Left lobe of liver (tissue), 2 donors: ENCODE measurements at regions not wholly inside any gene's neighbourhood (a gene's known extent, or its start where the extent isn't known, plus 50 kb on each side); places are given as distances from the start of the nearest gene placed in this dataset.

Experiments
- ATAC-seq: fragments of 200-7000 bp; cut with Tn5 transposase; one replicate; pipeline ENCODE4 v1.9.1; 2020; ENCODE audit warnings: mild to moderate bottlenecking, moderate library complexity
- DNase-seq: peaks from one replicate; pipeline ENCODE4 v3.0.0-alpha.2; 2020; ENCODE audit warnings: low spot score
- donor health status: DM: no; HTN: no; CAD: no; lungs with moderate emphysema.
- donor health status: DM: no; HTN: yes; CAD: no.

- no peak for DNase-seq
- no peak for ATAC-seq
Observed at GRCh38 chr20:52590100-52590499, 382.1 kb upstream of the TSHZ2 start.

GRCh38 chr20:52589251-52589812, 382.8 kb upstream of the TSHZ2 start:
- no peak for ATAC-seq
- DNase-seq = no peak

GRCh38 chr20:52586660-52587059, 385.5 kb upstream of the TSHZ2 start:
- no peak for DNase-seq
- no peak for ATAC-seq

GRCh38 chr20:52585333-52585732, 386.8 kb upstream of the TSHZ2 start:
- no peak for DNase-seq
- ATAC-seq = no peak

GRCh38 chr20:52578559-52578958, 387.0 kb upstream of the ZFP64 start:
- ATAC-seq (no peak), DNase-seq (no peak)

- ATAC-seq (no peak), DNase-seq (no peak)
Observed at GRCh38 chr20:52577696-52578095, 386.1 kb upstream of the ZFP64 start.

- DNase-seq = no peak
- no peak for ATAC-seq
Observed at GRCh38 chr20:52572687-52573086, 381.1 kb upstream of the ZFP64 start.

- no peak for ATAC-seq
- DNase-seq = no peak
Observed at GRCh38 chr20:52569201-52569600, 377.6 kb upstream of the ZFP64 start.

GRCh38 chr20:52565614-52566013, 374.0 kb upstream of the ZFP64 start:
- DNase-seq = no peak
- ATAC-seq = no peak

- no peak for ATAC-seq
- DNase-seq = no peak
Observed at GRCh38 chr20:52564594-52564993, 373.0 kb upstream of the ZFP64 start.

- ATAC-seq (no peak), DNase-seq (no peak)
Observed at GRCh38 chr20:52552181-52552872, 360.7 kb upstream of the ZFP64 start.

- DNase-seq = no peak
- ATAC-seq = no peak
Observed at GRCh38 chr20:52542131-52542530, 350.6 kb upstream of the ZFP64 start.

GRCh38 chr20:52540509-52540908, 348.9 kb upstream of the ZFP64 start:
- ATAC-seq (no peak), DNase-seq (no peak)

- ATAC-seq = no peak
- no peak for DNase-seq
Observed at GRCh38 chr20:52539891-52540290, 348.3 kb upstream of the ZFP64 start.

GRCh38 chr20:52536841-52537400, 345.3 kb upstream of the ZFP64 start:
- no peak for DNase-seq
- ATAC-seq = no peak

GRCh38 chr20:52536040-52536439, 344.5 kb upstream of the ZFP64 start:
- DNase-seq = no peak
- ATAC-seq = no peak

- DNase-seq (no peak), ATAC-seq (no peak)
Observed at GRCh38 chr20:52534616-52535015, 343.0 kb upstream of the ZFP64 start.

GRCh38 chr20:52533401-52533800, 341.8 kb upstream of the ZFP64 start:
- ATAC-seq (no peak), DNase-seq (no peak)

GRCh38 chr20:52532674-52533073, 341.1 kb upstream of the ZFP64 start:
- no peak for ATAC-seq
- DNase-seq = no peak

GRCh38 chr20:52530571-52530970, 339.0 kb upstream of the ZFP64 start:
- no peak for ATAC-seq

GRCh38 chr20:52529826-52530225, 338.2 kb upstream of the ZFP64 start:
- ATAC-seq = no peak
- DNase-seq = no peak

More at GRCh38 chr20:52530571-52530970, 339.0 kb upstream of the ZFP64 start:
- DNase-seq = no peak

GRCh38 chr20:52524861-52525260, 333.3 kb upstream of the ZFP64 start:
- DNase-seq = no peak
- no peak for ATAC-seq

GRCh38 chr20:52518735-52519134, 327.2 kb upstream of the ZFP64 start:
- DNase-seq (no peak), ATAC-seq (no peak)
